Hematopoietic multipotent progenitor cell treated with erythropoietin and hydrocortisone succinate and interleukin-3 and kit ligand, for 6 days (in vitro differentiated cells): ENCODE measurements at regions not wholly inside any gene's neighbourhood (a gene's known extent, or its start where the extent isn't known, plus 50 kb on each side); places are given as distances from the start of the nearest gene placed in this dataset.
A peak's percentile ranks its signal among the peaks of the same experiment; 100 is the strongest.
"Not testable (repeated sequence)": the region's sequence is repeated elsewhere in the genome, so short reads cannot be mapped to it uniquely, and the experiment has no call there.

Source experiments
- DNase-seq: peaks from one replicate; pipeline ENCODE4 v3.0.0-alpha.2; 2015

DNA sequence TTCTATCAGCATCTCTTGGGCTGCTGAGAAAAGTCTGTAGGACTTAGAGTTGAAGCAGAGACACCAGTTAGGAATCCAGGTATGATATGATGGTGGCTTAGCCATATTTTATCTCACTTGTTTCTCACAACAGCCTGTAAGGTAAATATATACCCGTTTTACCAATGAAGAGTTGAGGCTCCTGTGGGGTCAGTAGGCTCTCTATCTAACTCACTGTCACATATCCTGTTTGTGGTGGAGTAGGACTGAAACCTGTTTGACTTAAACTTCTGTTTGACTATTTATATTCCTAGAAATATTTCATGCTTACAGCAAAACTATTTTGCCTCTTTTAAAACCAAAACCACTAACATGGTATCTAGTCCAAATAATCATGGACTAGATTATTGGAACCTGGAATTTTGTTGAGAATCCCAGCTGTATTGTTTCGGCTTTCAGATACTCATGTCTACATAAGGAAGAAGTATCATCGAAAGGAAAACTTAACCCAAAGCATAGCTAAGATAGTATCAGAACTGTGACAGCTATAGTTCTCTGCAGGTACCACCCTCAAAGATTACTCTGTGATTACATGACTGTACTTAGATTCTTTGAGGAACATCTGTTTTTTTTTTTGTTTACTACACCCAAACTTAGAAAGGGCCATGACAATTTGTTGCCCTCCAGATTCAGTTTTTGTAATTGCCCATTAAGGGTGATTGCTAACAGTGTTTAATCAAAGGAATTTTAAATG, 216.1 kb upstream of the THUMPD2 start:
- DNase-seq: no peak

DNA sequence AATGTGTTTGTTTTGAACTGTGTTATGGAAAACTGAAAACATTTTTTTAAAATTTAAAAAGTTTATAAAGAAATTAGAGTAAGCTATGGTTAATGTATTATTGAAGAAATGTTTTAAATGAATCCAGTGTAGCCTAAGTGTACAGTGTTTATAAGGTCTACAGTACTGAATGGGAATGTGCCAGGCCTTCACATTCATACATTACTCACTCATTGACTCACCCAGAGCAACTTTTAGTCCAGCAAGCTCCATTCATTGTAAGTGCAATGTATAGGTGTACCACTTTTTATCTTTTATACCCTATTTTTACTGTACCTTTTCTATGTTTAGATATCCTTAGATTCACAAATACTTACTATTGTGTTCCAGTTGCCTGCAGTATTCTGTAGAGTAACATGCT, 215.1 kb upstream of the THUMPD2 start:
- no peak for DNase-seq

DNA sequence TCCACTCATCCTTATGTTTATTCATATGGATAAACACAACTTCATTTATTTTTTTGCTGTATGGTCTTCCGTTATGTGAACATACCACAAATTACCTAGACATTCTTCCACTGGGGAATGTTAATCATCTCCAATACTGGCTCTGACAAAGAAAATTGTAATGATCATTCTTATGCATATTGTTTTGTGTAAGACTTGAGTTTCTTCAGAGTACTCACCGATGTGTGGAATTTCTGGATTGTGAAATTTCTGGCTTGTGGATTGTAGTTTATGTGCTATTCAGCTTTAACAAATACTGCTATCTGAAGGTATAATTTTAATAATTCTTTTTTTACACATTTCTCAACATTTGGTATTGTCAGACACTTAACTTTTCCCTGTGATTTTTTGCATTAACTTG, 212.2 kb upstream of the THUMPD2 start:
- no peak for DNase-seq

DNA sequence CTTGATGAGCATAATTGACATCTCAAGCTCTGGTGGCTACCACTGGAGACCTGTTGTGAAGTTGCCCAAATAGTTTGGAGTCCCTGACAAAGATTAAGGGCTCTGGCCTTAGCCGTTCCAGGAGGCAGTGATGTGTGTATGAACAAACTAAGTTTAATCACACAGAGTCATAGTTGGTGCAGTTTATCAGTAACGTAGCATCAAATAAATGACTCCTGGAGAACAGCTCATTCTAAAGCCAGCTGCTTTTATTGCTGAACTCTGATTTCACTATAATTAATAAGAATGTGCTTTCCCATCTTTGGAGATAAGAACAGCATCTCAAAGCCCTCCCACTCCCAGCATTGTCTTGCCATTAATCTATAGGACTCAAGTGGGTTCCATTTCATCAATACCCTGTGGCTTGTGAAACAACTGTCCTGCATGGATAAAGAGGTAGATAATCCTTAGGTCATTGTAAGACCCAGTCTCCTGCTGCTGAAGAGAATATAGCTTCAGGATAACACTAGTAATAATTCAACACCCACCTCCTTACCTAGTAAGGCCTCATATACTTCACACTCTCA, 211.4 kb upstream of the THUMPD2 start:
- no peak for DNase-seq

DNA sequence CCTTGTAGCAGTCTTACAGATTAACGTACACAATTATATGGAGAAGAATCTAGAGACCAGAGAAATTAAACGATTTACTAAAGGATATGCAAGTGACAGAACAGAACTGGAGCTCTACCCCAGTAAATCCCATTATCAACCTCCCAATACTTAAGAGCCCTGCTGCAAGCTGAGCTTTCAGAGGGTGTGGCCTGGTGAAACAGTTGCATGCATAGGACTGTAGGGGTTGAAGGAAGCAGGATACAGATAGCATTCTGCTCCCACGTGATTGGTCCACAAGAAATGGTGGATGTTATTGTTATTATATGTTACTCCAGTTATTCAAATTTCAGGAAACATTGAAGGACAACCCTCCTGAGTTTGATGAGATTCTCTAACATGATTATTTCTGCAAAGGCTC, 210.8 kb upstream of the THUMPD2 start:
- no peak for DNase-seq

DNA sequence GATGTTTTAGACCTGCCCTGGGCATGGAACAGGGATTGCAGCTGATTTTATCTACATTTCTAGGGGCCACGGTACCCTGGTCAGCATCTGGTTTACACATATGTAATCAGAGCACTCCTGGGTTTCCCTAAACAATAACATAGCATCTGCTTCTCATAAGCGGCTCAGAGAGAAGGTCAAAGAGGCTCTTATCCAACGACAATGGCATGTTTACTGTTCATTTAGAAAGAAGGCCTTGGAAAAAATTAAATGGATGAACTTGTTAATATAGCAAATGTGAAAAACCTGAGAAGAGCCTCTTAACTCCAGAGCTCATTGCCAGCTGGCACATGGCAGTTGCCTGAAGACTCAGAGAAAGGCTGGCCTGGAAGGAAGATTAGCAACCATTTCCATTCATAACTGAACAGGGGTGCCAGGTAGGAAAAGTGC, 202.8 kb upstream of the THUMPD2 start:
- DNase-seq: peak; percentile 1

DNA sequence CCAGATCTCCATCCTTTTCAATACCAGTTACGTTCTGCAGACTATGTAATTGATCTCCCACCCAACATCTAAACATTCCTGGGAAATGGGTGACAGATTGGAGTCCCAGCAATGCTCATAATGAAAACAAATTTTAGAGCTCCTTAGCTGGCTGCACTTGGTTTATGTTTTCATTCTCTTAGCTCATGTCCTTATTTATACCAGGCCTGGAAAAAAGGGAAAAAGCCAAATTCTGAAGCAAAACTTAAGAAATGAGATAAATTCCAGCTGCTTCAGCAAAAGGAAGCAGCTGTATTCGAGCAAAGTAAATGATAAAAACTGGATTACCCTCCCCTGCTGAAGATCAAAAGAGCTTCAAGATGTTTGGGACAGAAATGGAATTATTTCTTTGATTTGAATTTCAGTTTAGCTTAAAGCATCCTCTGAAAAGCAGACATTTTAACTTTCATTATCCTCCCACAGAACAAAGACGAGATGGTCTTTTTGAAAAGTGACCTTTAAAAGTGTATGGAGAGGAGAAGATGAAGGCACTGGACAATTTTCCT, 196.5 kb upstream of the THUMPD2 start:
- DNase-seq: no peak

DNA sequence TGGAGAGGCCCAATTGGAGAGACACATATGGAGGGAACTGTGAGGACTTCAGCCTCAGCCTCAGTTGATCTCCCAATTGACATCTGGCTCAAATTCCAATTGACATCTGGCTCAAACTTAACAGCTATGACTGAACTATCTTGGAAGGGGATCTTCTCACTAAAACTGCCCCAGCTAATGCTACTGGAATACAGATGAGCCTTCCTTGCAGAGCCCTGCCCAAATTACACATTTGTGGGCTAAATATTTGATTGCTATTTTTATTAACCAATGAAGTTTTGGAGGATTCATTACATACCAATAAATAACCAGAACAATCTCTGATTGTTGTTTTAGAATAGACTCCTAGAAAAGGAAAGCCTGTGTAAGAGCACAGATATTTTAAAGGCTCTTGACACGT, 189.0 kb upstream of the THUMPD2 start:
- DNase-seq: no peak

DNA sequence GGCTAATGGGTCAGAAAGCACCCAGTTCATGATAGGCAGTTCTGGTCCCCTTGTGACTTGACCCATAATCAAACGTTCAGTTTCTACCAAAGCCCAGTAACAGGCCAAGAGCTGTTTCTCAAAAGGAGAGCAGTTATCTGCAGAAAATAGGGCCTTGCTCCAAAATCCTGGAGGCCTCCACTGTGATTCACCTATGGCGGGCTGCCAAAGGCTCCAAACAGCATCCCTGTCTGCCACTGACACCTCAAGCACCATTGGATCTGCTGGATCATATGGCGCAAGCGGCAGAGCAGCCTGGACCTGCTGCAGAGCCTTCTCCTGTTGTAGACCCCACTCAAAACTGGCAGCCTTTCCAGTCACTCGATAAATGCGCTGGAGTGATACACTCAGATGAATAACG, 181.6 kb upstream of the THUMPD2 start:
- not testable (repeated sequence) for DNase-seq

DNA sequence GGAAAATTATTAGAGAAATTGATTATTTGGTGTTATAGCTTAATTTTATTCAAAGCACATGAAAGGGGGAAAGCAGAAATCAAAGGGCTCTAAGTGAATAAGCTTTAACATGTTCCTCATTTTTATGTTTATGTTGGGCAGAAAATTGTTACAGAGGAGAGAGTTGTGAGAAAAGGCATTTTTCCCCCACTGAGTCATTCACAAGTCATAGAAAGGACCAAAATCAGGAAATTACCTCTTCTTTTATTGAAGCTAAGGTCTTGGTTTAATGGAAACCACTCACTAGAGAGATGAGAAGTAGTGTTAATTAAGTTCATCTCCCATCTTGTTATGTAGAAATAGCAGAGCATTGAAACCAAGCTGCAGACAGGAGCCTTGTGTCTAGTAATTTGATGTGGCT, 175.3 kb upstream of the THUMPD2 start:
- no peak for DNase-seq

DNA sequence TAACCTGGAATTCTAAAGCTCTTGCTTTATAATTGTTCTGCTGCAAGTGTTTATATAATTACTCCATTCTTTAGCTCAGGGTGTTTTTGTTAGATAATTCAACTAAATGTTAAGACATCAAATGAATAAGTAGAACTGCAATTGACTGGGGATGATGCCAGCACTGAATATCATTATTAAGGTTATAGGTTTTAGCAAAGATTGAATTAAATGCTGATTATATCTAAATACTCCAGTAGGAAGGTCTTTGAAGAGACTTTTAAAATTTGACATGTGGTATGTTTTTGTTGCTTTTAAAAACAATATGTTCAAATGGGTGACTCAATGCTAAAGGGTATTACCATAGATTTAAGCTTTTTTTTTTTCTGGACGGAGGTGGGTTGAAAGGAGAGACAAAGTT, 170.1 kb upstream of the THUMPD2 start:
- DNase-seq: no peak

DNA sequence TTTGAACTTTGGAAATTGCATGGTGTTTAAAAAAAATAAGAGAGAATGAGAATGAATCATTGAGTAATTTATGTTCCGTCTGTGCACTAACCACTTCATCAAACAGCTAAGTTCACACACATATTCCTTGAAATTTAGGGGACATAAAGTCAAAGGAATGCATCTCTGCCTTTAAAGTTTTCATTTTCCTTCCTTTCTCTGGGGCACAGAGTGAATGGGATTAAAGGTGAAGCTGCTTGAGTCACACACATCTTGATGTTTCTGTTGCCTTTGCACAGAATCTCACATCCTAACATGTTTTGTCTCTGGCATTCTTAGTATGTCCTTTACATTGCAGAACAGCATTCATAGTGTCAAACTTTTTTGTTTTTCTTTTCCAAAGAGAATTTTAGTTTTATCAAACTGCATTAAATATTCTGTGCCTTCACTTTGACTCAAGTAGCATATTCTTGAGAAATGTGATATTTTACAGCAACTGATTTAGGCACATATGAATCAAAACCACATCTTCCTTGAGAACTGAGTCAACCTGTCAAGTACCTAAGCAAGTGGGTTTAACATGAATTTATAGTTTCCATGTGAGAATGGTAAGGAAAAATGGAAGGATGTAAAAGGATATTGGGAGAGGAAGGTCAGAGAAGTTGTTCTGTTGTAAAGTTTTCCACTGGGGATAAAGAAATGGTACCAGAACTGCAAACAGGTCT, 169.1 kb upstream of the THUMPD2 start:
- DNase-seq: no peak

DNA sequence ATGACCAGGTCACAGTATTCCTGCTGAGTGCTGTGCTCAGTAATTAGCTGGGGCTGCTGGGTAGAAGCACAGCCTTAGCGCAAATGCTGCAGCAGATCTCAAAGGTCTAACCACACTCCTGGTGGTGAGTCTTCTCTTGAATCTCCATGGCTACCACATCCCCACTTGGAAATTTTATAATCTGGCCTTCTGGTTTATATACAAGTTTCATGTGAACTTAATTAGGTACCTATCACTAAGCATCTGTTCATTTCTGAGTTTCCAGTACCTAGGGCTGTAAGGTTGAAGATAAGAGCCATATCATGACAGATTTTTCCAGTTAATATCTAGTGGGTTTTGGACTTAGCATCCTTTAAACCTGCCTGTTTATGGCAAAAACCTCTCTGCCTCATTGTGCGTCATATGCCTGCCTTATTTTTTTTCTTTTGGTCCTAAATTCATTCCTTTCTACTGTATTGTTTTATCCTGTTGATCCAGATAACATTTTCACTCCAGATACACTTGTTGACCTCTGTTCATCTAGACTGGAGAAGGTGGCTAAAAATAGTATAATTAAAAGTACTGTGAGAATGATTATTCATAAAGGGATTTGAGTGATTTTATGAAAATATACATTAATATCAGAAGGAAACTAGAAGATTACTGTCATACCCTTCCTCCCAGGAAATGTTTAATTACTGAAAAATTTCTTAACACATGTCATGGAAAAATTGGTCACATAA, 168.4 kb upstream of the THUMPD2 start:
- no peak for DNase-seq

DNA sequence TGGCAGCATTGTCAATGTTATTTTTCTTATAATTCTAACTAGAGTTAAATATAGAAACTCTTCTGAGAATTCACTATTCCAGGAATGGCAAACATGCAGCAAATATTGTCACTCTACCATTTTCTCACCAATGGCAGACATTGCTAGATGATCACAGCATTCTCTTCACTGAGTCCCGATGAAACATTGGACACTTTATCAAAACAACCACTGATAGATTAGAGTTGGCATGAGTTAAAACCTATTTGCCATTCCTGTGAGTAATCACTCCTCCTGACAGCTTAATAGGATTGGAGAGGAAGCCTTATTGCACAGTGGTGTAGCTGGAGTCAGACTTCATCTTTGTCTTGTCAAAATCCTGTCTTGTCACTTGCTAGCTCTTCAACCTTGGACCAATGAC, 163.9 kb upstream of the THUMPD2 start:
- no peak for DNase-seq

DNA sequence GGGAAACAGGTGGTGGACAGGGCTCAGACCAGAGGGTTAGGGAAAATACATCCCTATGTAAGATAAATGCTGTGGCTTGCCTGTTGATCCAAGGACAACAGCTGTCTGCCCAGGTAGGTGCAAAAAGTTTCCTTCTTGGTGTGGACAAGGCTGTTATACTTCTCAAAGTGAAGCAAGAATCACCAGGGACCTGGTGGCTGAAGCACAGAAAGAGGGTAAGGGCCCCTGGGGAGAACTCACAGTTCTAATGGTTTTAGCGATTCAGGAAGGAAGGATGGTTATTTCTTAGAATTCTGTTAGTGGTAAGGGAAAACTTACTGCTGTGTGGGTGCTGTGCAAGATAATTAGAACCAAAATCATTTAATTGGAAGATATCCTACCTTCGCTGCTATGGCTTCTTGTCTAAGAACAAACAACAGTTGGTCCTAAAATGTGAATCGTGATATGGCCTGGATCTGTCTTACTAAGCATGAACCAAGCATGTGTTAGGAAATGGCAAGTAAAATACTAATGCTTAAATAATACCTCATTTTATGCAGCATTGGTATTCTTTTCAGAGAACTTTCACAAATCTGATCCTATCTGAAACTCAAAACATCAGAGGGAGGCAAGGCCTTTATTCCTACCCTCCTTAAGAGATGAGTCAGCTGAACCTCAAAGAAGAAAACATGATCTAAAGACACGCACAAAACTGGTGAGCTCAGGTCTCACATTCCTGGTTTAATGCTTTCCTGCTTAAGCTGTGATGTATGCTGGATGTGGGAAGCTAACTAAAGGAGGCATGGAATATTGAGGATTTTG, 159.2 kb upstream of the THUMPD2 start:
- no peak for DNase-seq

DNA sequence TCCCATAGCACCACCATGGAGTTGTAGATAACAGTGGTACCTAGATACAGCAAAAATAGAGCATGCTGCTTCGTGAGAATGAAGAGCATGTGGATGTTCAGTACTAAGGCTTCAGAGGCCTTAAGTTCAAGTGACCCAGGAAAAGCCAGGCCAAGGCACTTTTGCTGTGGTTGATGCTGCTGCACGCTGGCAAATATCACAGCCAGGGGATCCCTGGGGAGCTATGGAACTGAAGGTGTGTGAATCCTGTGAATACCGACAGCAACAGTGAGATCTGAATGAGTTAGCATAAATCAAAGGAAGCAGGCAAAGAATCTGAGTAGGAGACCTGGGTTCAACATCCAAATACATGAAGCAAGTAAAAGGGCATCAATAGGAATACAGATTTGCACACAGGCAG, 158.6 kb upstream of the THUMPD2 start:
- no peak for DNase-seq

DNA sequence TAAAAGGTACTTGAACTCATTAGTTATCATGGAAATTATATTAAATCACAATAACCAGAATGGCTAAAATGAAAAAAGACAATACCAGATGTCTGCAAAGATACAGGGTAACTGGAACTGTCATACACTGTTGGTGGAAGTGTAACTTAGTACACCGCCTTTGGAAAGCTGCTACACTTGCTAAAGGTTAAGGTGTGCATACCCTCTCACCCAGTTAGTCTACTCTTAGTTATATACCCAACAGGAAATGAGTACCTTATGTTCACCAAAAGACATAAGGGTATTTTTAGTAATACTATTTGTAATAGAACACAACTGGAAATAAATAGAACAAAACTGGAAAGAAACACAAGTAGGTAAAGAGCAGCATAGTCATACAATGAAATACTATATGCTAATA, 155.8 kb upstream of the THUMPD2 start:
- no peak for DNase-seq

DNA sequence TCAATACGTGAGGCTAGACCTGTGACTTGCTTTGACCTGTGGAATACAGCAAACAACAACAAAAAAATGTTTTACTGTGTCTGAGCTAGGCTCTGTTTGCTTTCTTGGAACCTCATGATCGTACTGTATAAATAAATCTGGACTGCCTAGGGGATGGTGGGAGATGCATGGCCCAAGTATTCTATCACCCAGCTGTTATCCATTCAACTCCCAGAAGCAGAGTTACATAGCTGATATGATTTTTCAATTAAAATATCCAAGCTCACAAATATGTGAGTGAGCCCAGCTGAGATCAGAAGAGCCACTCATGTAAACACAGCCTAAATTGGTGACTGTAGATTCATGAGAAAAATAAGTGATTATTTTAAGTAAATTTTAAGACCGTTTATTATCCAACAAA, 154.1 kb upstream of the THUMPD2 start:
- DNase-seq: no peak

DNA sequence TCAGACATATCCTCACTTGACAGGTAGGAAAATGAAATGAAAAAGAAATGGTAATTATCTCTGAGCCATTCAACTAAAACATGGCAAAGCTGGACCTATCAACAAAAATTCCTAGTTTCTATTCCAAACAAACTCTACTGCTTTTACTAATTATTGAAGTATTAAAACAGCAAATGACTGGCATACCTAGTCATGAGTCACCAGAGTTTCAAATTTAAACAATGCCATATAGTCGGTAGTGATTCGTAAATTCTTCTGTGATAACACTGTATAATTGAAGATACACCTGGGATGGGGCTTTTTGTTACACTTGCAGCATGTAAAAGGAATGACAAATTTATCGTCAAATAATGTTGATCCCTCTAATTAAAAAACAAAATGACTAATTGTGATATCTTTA, 153.1 kb upstream of the THUMPD2 start:
- DNase-seq: no peak

DNA sequence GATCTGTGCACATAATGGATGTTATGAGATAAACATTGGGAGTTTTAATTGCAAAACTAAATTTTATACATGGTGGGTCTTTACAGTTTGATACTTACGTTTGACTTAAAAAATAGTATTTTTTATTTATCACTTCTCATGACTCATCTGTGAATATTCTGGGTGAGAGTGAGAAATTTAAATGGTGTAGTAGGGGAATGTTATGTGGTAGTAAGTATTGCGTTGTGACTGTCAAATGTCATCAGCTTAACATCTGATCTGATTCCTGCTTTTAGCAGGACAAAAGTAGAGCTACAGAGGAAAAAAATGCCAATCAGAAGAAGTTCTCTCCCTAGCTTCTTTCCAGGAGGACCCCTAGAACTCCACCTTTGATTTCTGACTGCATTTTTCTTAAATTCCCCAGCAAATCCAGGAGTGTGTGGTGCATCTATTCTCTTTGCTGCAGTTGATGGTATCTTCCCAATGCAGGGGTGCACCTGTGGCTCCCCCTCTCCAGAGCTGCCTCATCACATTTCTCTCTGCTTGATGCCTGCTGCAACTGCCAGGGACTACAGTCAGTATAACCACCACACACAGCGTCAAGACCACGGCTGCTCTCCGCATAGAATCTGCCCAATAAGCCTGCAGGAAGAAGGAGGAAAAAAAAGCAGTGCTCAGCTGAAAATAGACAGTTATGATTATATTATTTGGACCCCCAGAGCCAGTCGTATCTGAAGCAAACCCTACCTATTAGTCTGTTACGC, 151.3 kb upstream of the THUMPD2 start:
- DNase-seq: no peak

DNA sequence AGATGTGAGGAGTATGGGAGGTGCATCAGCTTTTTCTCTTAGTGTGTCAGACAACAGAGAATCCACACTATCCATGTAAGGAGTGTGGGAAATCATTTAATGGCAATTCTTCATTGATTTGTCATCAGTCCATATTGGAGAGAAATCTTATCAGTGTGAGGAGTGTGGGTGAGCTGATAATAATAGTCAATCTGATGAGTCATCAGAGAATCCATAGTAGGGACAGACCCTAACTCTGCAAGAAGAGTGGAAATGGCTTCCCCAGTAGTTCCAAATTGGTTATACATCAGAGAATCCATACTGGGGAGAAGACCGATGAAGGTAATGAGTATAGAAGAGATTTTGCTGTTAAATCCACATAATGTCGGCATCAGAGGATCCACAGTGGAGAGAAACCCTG, 150.5 kb upstream of the THUMPD2 start:
- no peak for DNase-seq

DNA sequence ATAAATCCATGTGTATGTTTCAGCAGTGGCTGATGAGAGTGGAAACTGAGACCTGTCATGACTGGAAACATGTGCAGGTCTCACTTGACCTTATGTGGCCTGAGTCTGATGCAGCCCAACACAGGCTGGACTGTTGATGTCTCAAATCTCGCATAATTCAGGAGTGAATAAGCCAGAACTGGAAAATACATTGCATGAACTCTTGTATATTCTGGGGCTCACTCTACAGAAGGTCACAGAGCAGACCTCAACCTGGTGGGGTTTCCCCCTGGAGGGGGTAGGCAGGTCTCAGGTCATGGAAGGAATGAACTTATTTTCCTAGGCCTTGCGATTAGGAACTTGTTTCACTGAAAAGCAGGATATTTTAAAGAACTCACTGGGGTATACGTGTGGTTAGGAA, 146.3 kb upstream of the THUMPD2 start:
- DNase-seq: no peak
